SK-N-MC (cell line): ENCODE measurements at regions not wholly inside any gene's neighbourhood (a gene's known extent, or its start where the extent isn't known, plus 50 kb on each side); places are given as distances from the start of the nearest gene placed in this dataset.

ENCODE experiments used
- FOXP2 ChIP-seq: optimal IDR thresholded peaks from 2 replicates; pipeline ENCODE3; 2011; ENCODE audit warnings: mild to moderate bottlenecking, moderate library complexity; ENCODE audit not compliant: insufficient read depth; ENCODE audit errors: extremely low read length, control extremely low read depth
- POLR2AphosphoS5 ChIP-seq: IDR thresholded peaks from 2 replicates; pipeline ENCODE4 v1.6.1; 2012; ENCODE audit warnings: mild to moderate bottlenecking, low read depth, low read length, borderline replicate concordance

GRCh38 chr18:70501358-70501757, 212.5 kb downstream of the SOCS6 start:
- TF ChIP-seq POLR2AphosphoS5 (no peak), FOXP2 (no peak)
